HEK293 (cell line): ENCODE measurements at regions not wholly inside any gene's neighbourhood (a gene's known extent, or its start where the extent isn't known, plus 50 kb on each side); places are given as distances from the start of the nearest gene placed in this dataset.
"Not testable (repeated sequence)": the region's sequence is repeated elsewhere in the genome, so short reads cannot be mapped to it uniquely, and the experiment has no call there.

Experiments
- CTCF ChIA-PET: fragments of 350-600 bp; formaldehyde crosslinking; extraction: SDS; loops from one replicate; lab custom pipeline; 2021; ENCODE audit warnings: antibody characterized with exemption; lab: Yijun Ruan, JAX
- POLR2A ChIA-PET: fragments of 300-600 bp; formaldehyde crosslinking; extraction: SDS; loops from one replicate; lab custom pipeline; 2020; ENCODE audit warnings: antibody characterized with exemption, inconsistent platforms; lab: Yijun Ruan, JAX
- H3K27ac ChIP-seq: fragments of 200-500 bp; sonication (Bioruptor generic); 2 replicates; pipeline ENCODE4 v1.5.1; 2014; ENCODE audit warnings: low read depth, low read length, control low read depth, inconsistent platforms; ENCODE audit errors: extremely low read depth
- H3K36me3 ChIP-seq, 2 experiments: fragments of 200-500 bp in 1 of 2; sonication (Bioruptor generic) in 1 of 2; 1 replicate in 1 of 2; 2 replicates in 1 of 2; pipeline ENCODE4 v1.5.1; 2014 to 2017; ENCODE audit warnings: inconsistent platforms in 2 of 2, low read length in 2 of 2; ENCODE audit not compliant: control insufficient read depth in 2 of 2, insufficient read depth in 1 of 2
- H3K4me1 ChIP-seq: fragments of 200-500 bp; sonication (Bioruptor generic); 2 replicates; pipeline ENCODE4 v1.5.1; 2014; ENCODE audit warnings: mild to moderate bottlenecking, low read length, inconsistent platforms; ENCODE audit not compliant: control insufficient read depth, insufficient read depth
- H3K4me3 ChIP-seq: 2 replicates; pipeline ENCODE4 v1.5.1; 2011; ENCODE audit warnings: low read depth, mild to moderate bottlenecking, control low read depth, low read length, moderate library complexity
- H3K9me3 ChIP-seq: fragments of 200-500 bp; sonication (Bioruptor generic); 2 replicates; pipeline ENCODE4 v1.5.1; 2014; ENCODE audit warnings: low read depth, low read length, inconsistent platforms; ENCODE audit not compliant: control insufficient read depth, insufficient read depth
- BCL11A ChIP-seq: fragments of 450-650 bp; formaldehyde crosslinking; IDR thresholded peaks from 2 replicates; pipeline ENCODE4 v1.5.1; 2016; ENCODE audit warnings: low read depth, missing biosample characterization, missing genetic modification characterization
- KLF10 ChIP-seq: fragments of 450-650 bp; IDR thresholded peaks from 2 replicates; pipeline ENCODE4 v1.5.1; 2018; ENCODE audit warnings: missing biosample characterization, mild to moderate bottlenecking, missing genetic modification characterization
- MZF1 ChIP-seq: fragments of 450-650 bp; formaldehyde crosslinking; IDR thresholded peaks from 2 replicates; pipeline ENCODE4 v1.5.1; 2017; ENCODE audit warnings: missing biosample characterization, missing genetic modification characterization, borderline replicate concordance
- ZNF133 ChIP-seq: fragments of 450-650 bp; formaldehyde crosslinking; IDR thresholded peaks from 2 replicates; pipeline ENCODE4 v1.5.1; 2016; ENCODE audit warnings: missing biosample characterization, missing genetic modification characterization
- ZNF138 ChIP-seq: fragments of 450-650 bp; formaldehyde crosslinking; IDR thresholded peaks from 2 replicates; pipeline ENCODE4 v1.5.1; 2016; ENCODE audit warnings: missing biosample characterization, missing genetic modification characterization, borderline replicate concordance
- ZNF140 ChIP-seq: fragments of 450-650 bp; formaldehyde crosslinking; IDR thresholded peaks from 2 replicates; pipeline ENCODE4 v1.5.1; 2016; ENCODE audit warnings: missing biosample characterization, missing genetic modification characterization
- ZNF157 ChIP-seq: fragments of 450-650 bp; formaldehyde crosslinking; IDR thresholded peaks from 2 replicates; pipeline ENCODE4 v1.5.1; 2016; ENCODE audit warnings: missing biosample characterization, missing genetic modification characterization
- ZNF16 ChIP-seq: fragments of 450-650 bp; formaldehyde crosslinking; IDR thresholded peaks from 2 replicates; pipeline ENCODE4 v1.5.1; 2016; ENCODE audit warnings: low read depth, missing biosample characterization, missing genetic modification characterization
- ZNF19 ChIP-seq: fragments of 450-650 bp; formaldehyde crosslinking; IDR thresholded peaks from 2 replicates; pipeline ENCODE4; 2016; ENCODE audit warnings: missing biosample characterization, missing genetic modification characterization, low read depth
- ZNF248 ChIP-seq: fragments of 450-650 bp; formaldehyde crosslinking; IDR thresholded peaks from 2 replicates; pipeline ENCODE4 v1.5.1; 2017; ENCODE audit warnings: missing biosample characterization, missing genetic modification characterization
- ZNF585B ChIP-seq: fragments of 450-650 bp; formaldehyde crosslinking; IDR thresholded peaks from 2 replicates; pipeline ENCODE4 v1.5.1; 2016; ENCODE audit warnings: missing biosample characterization, missing genetic modification characterization
- ZNF596 ChIP-seq: fragments of 450-650 bp; IDR thresholded peaks from 2 replicates; pipeline ENCODE4 v1.5.0; 2018; ENCODE audit warnings: missing biosample characterization, mild to moderate bottlenecking, missing genetic modification characterization, moderate library complexity
- ZNF623 ChIP-seq: fragments of 450-650 bp; formaldehyde crosslinking; IDR thresholded peaks from 2 replicates; pipeline ENCODE4 v1.5.1; 2016; ENCODE audit warnings: missing biosample characterization, missing genetic modification characterization
- ZSCAN4 ChIP-seq: fragments of 450-650 bp; formaldehyde crosslinking; IDR thresholded peaks from 2 replicates; pipeline ENCODE4 v1.5.1; 2017; ENCODE audit warnings: missing biosample characterization, missing genetic modification characterization
- ZXDB ChIP-seq: fragments of 450-650 bp; formaldehyde crosslinking; IDR thresholded peaks from 2 replicates; pipeline ENCODE4 v1.5.1; 2016; ENCODE audit warnings: missing biosample characterization, missing genetic modification characterization
- TF ChIP-seq, protein P1 (sequence below): fragments of 450-650 bp; formaldehyde crosslinking; IDR thresholded peaks from 2 replicates; pipeline ENCODE4 v1.5.1; 2016; ENCODE audit warnings: missing biosample characterization, missing genetic modification characterization
- TF ChIP-seq, protein P2 (sequence below): fragments of 450-650 bp; formaldehyde crosslinking; IDR thresholded peaks from 2 replicates; pipeline ENCODE4 v1.5.1; 2016; ENCODE audit warnings: missing biosample characterization, missing genetic modification characterization

GRCh38 chr6:168377856-168378832 is 58.6 kb upstream of the DACT2 start:
- Histone ChIP-seq H3K36me3 (no peaks in the 10 kb centered on the region), H3K4me3 (no peak overlapping the region), H3K9me3 (no peaks in the 10 kb centered on the region), H3K4me1 (no peaks in the 10 kb centered on the region), H3K27ac (no peak overlapping the region)
- TF ChIP-seq ZNF19 (tag by site-specific recombination) (no peak), ZNF157 (tag by site-specific recombination) (no peak), ZNF623 (tag by site-specific recombination) (no peak), BCL11A (tag by site-specific recombination) (no peak), KLF10 (tag by site-specific recombination) (no peak), ZSCAN4 (no peak), ZNF585B (tag by site-specific recombination) (no peak), ZNF596 (tag by site-specific recombination) (no peak), ZNF138 (tag by site-specific recombination) (no peak), ZNF140 (tag by site-specific recombination) (no peak), ZNF133 (tag by site-specific recombination) (no peak), ZNF16 (no peak), ZNF248 (tag by site-specific recombination) (no peak), MZF1 (tag by site-specific recombination) (no peak), ZXDB (no peak)
- TF ChIP-seq, protein P1, sequence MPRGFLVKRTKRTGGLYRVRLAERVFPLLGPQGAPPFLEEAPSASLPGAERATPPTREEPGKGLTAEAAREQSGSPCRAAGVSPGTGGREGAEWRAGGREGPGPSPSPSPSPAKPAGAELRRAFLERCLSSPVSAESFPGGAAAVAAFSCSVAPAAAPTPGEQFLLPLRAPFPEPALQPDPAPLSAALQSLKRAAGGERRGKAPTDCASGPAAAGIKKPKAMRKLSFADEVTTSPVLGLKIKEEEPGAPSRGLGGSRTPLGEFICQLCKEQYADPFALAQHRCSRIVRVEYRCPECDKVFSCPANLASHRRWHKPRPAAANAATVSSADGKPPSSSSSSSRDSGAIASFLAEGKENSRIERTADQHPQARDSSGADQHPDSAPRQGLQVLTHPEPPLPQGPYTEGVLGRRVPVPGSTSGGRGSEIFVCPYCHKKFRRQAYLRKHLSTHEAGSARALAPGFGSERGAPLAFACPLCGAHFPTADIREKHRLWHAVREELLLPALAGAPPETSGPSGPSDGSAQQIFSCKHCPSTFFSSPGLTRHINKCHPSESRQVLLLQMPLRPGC (tag by site-specific recombination) = no peak
- TF ChIP-seq, protein P2, sequence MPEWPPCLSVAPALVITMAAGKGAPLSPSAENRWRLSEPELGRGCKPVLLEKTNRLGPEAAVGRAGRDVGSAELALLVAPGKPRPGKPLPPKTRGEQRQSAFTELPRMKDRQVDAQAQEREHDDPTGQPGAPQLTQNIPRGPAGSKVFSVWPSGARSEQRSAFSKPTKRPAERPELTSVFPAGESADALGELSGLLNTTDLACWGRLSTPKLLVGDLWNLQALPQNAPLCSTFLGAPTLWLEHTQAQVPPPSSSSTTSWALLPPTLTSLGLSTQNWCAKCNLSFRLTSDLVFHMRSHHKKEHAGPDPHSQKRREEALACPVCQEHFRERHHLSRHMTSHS (tag by site-specific recombination) = no peak
- ChIA-PET CTCF (interaction anchor here (0.5 to 0.9 kb wide), 3 partner anchors 10 to 1123 kb away, joined by 3 read pairs; no protein-coding TSS in a partner anchor), POLR2A (no interaction called here)

GRCh38 chr6:168379579-168379978 is 60.0 kb upstream of the DACT2 start:
- H3K4me1 ChIP-seq, H3K36me3 ChIP-seq, H3K4me3 ChIP-seq, POLR2A ChIA-PET, H3K27ac ChIP-seq, H3K9me3 ChIP-seq, CTCF ChIA-PET: not testable (repeated sequence)

DNA sequence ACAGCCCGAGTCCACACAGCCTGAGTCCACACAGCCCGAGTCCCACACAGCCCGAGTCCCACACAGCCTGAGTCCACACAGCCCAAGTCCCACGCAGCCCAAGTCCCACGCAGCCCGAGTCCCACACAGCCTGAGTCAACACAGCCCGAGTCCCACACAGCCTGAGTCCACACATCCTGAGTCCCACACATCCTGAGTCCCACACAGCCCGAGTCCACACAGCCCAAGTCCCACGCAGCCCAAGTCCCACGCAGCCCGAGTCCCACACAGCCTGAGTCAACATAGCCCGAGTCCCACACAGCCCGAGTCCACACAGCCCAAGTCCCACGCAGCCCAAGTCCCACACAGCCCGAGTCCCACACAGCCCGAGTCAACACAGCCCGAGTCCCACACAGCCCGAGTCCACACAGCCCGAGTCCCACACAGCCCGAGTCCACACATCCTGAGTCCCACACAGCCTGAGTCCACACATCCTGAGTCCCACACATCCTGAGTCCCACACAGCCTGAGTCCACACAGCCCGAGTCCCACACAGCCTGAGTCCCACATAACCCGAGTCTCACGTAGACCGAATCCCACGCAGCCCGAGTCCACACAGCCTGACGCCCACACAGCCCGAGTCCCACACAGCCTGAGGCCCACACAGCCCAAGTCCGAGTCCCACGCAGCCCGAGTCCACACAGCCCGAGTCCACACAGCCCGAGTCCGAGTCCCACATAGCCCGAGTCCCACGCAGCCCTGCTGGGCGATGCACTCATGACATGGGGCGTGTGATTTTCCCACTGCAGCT is 60.6 kb upstream of the SMOC2 start:
- CTCF ChIA-PET, POLR2A ChIA-PET, H3K4me1 ChIP-seq, H3K9me3 ChIP-seq, H3K27ac ChIP-seq, H3K36me3 ChIP-seq, H3K4me3 ChIP-seq: not testable (repeated sequence)
